ENCODE measurements at regions not wholly inside any gene's neighbourhood (a gene's known extent, or its start where the extent isn't known, plus 50 kb on each side); places are given as distances from the start of the nearest gene placed in this dataset.
"Not testable (repeated sequence)": the region's sequence is repeated elsewhere in the genome, so short reads cannot be mapped to it uniquely, and the experiment has no call there.

- TF ChIP-seq CTCF, POLR2A (IDR thresholded peaks at IDR 0.05): not testable (repeated sequence)
Measured at GRCh38 chr6:22376293-22376692, 79.5 kb upstream of the PRL start.

Measured in testis (tissue), 2 donors.